Rectal smooth muscle tissue (tissue), 1 donor: ENCODE measurements at regions not wholly inside any gene's neighbourhood (a gene's known extent, or its start where the extent isn't known, plus 50 kb on each side); places are given as distances from the start of the nearest gene placed in this dataset.
"Not testable (repeated sequence)": the region's sequence is repeated elsewhere in the genome, so short reads cannot be mapped to it uniquely, and the experiment has no call there.

Source experiments
- H3K27ac ChIP-seq: one replicate; pipeline ENCODE4 v1.7.0; 2013; ENCODE audit warnings: low read depth, low read length, inconsistent platforms
- H3K27me3 ChIP-seq: one replicate; pipeline ENCODE4 v1.7.0; 2013; ENCODE audit warnings: low read length; ENCODE audit not compliant: control insufficient read depth, insufficient read depth
- H3K36me3 ChIP-seq: one replicate; pipeline ENCODE4 v1.7.0; 2013; ENCODE audit warnings: low read length; ENCODE audit not compliant: control insufficient read depth, insufficient read depth
- H3K4me1 ChIP-seq: one replicate; pipeline ENCODE4 v1.7.0; 2013; ENCODE audit warnings: low read length; ENCODE audit not compliant: control insufficient read depth, insufficient read depth
- H3K4me3 ChIP-seq: one replicate; pipeline ENCODE4 v1.7.0; 2013; ENCODE audit warnings: low read length
- H3K9ac ChIP-seq: one replicate; pipeline ENCODE4 v1.7.0; 2013; ENCODE audit warnings: low read length

DNA sequence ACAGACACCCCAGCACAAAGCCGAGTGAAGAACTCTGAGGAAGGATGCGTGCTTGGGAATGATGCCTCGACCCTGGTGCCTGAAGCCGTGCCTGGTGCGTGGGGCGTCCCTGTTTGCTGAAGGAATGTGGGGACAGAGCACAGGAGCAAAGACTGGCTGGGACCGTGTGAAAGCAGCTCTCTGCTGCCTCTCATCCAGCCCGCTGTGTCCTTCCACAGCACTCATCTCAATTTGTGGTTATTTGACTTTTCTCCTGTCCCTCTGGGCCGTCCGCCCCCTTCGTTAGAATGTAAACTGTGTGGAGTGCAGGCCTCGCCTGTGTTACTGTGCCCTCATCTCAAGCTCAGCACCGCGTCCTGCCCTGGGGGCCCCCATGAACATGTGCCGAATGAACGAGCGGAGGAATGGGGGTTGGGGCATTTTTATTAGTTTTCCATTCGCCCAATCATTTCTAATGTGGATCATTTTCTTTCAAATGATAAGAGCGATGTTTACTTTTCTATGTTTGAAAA, 155.5 kb downstream of the NPIPB11 start:
- H3K27ac ChIP-seq, H3K4me1 ChIP-seq, H3K9ac ChIP-seq, H3K36me3 ChIP-seq, H3K27me3 ChIP-seq, H3K4me3 ChIP-seq: not testable (repeated sequence)

DNA sequence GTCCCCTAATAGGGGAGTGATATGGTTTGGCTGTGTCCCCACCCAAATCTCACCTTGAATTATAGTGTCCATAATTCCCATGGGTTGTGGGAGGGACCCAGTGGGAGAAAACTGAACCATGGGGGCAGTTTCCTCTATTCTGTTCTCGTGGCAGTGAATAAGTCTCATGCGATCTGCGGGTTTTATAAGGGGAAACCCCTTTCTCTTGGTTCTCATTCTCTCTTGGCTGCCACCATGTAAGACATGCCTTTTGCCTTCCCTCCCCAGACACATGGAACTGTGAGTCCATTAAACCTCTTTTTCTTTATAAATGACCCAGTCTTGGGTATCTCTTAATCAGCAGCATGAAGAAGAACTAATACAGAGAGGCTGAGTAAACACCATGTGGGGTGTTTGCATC, 156.0 kb downstream of the NPIPB11 start:
- not testable (repeated sequence) for H3K27ac ChIP-seq, H3K4me1 ChIP-seq

DNA sequence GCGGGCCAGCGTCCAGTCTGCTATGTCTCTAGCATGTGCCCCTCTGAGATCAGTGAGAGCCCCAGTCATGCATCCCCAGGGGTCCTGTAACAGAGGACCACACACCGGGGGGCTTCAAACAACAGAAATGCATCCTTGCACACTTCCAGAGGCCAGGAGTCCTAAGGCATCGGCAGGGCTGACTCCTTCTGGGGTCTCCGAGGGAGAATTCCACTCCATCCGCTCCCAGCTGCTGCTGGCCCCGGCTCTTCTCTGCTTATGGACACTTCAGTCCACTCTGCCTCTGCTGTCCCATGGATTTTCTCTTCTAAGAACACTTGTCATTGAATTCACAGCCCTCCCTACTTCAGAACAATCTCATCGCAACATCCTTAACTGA, 157.6 kb downstream of the NPIPB11 start:
- not testable (repeated sequence) for H3K36me3 ChIP-seq, H3K27me3 ChIP-seq, H3K4me3 ChIP-seq, H3K9ac ChIP-seq, H3K4me1 ChIP-seq, H3K27ac ChIP-seq

More for the DNA sequence above, 156.0 kb downstream of the NPIPB11 start:
- H3K36me3 ChIP-seq, H3K9ac ChIP-seq, H3K27me3 ChIP-seq, H3K4me3 ChIP-seq: not testable (repeated sequence)

DNA sequence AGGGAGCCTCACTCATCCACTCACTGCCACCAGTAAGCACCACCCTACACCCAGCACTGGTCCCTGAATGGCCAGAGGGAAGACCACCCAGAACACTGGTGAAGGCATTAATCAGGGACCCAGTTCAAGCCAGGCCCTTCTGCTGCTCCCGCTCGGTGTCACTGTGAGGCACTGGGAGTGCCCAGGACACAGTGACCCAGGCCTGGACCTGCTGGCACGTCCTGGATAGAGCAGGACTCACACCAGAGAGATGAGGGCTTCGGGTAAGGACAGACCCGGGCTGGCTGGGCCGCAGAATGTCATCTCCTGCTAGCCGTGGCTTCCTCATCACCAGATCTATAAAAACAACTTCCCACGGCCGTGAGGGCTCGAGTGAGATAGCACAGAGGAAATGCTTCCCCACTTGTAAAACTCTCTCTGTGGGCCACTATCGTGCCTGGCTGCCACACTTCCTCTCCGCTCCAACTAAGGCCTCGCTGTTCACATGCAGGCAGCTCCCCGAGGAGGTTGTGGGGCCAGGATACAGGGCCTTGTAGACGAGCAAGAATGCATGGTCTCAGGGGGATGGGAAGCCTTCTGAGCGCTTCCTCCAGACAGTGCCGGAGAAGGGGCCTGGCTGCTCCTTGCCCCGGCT, 158.1 kb downstream of the NPIPB11 start:
- H3K36me3 ChIP-seq, H3K4me1 ChIP-seq, H3K4me3 ChIP-seq, H3K9ac ChIP-seq, H3K27ac ChIP-seq, H3K27me3 ChIP-seq: not testable (repeated sequence)

DNA sequence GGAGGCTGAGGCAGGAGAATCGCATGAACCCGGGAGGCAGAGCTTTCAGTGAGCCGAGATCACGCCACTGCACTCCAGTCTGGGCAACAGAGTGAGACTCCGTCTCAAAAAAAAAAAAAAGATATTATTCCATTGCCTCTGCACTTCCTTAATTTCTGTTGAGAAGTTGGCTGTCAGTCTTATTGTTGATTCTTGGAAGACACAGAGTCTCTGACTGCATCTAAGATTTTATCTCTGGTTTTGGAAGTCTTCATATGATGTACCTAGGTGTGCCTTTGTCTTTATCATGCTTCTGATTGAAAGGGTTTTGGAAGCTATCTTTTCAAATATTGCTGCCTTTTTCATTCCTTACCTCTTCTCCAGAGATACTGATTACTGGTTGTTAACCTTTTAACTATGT, 160.4 kb downstream of the NPIPB11 start:
- not testable (repeated sequence) for H3K4me1 ChIP-seq, H3K4me3 ChIP-seq, H3K36me3 ChIP-seq, H3K27ac ChIP-seq, H3K9ac ChIP-seq, H3K27me3 ChIP-seq

DNA sequence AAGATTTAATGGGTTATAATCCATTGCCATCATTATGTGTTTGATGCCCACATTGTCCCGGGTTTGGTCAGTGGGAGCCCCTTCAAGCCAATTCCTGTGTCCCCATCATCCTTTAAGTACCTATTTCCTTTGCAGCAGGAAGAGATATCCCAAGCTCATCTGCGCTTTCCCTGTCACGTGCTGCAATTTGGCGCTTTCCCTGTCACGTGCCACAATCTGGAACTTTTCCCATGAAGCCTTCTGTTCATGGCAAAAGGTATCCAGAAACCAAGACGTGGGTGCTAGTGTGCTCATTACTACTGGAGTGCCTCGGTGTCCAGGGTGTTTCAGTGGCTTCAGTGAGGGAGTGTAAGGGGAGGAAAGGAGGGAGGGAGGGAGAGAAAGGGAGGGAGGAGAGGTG, 168.5 kb downstream of the NPIPB11 start:
- Histone ChIP-seq H3K4me3 (no peak overlapping the region), H3K27ac (no peak overlapping the region), H3K9ac (no peak overlapping the region), H3K27me3 (no peaks in the 10 kb centered on the region), H3K4me1 (no peaks in the 10 kb centered on the region), H3K36me3 (no peaks in the 10 kb centered on the region)

DNA sequence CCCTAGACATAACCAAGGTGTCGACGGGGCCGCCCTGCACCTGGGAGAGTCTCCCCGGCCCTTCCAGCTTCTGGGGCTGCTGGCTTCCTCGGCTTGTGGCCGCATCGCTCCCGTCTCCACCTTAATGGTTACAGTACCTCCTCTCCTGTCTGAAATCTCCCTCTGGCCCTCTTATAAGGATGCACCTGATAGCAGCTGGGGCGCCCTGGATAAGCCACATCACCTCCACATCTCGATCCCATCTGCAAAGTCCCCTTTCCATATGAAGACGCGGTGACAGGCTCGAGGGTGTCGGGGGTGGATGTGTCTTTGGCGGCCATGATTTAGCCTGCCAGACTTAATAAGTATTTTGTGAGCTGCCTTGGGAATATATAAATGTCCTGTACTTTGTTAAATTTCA, 169.0 kb downstream of the NPIPB11 start:
- H3K4me1 ChIP-seq, H3K9ac ChIP-seq, H3K27me3 ChIP-seq, H3K4me3 ChIP-seq, H3K27ac ChIP-seq, H3K36me3 ChIP-seq: not testable (repeated sequence)

DNA sequence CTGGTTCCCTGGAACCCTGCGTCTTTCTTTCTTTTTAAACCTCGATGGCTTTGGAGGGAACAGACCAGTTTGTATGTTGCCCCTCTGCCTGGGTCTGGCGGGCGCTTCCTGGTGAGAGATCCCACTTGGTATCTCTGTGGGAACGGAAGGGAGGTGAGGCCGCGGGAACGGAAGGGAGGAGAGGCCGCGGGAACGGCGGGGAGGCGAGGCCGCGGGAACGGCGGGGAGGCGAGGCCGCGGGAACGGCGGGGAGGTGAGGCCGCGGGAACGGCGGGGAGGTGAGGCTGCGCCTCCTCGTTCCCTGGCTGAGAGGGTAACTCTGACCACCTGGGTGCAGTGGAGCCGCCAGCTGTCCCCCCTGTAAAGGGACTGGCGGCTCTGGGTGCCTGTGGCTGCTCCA, 169.5 kb downstream of the NPIPB11 start:
- not testable (repeated sequence) for H3K4me1 ChIP-seq, H3K27me3 ChIP-seq, H3K27ac ChIP-seq, H3K36me3 ChIP-seq, H3K9ac ChIP-seq, H3K4me3 ChIP-seq

DNA sequence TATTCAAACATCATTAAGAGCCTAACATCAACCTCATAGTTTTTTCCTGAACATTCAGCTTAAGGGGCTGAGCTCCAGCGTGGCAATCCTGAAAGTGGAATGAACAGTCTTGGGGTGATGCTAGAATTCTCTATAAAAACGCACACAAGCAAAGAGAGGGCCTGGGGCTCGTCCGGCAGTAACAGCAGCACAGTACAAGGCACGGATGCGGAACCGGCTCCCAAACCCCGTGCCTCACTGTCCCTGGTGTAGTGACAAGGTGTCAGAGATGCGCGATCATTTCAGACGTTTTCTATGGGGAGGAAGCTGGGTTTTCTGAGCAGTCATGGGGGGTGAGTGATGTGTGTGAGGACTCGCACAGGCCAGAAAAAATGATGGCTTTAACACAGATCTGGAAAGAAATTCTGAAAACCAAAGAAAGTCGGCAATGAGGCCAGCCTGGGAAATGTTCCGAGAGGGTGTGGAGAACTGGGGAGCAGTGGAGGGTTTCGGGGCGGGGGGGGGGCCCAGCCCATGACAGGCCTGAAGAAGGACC, 170.6 kb downstream of the NPIPB11 start:
- not testable (repeated sequence) for H3K9ac ChIP-seq, H3K4me1 ChIP-seq, H3K27me3 ChIP-seq, H3K27ac ChIP-seq, H3K4me3 ChIP-seq, H3K36me3 ChIP-seq

DNA sequence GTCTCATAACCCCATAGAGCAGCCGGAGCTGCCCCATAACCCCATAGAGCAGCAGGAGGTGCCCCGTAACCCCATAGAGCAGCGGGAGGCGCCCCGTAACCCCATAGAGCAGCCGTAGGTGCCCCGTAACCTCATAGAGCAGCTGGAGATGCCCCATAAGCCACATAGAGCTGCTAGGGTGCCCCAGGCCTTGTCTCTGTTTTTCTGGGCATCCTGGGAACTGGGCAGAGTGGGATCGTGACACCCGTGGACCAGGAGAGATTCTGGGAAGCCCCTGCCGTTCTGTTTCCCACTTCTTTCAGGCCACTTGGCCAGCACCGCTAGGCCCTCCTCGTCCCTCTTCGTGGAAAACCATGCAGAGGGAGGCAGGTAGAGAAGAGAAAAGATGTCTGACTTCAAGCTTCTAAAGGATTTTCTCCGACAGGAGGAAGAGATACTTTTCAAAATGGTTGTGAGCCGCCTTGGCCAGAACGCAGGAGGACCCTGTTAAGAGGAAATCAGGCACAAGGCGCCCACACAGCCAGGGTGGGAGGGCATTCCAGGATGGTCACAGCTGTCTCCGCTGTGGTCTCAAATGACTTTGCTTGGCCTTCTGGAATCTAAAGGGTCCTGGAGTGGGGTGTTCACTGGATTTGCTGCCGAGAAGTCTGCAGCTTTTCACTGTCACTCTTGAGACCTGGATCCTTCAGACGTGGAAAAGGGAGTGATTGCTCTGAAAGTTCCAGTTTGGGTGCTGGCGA, 171.8 kb downstream of the NPIPB11 start:
- not testable (repeated sequence) for H3K36me3 ChIP-seq, H3K27ac ChIP-seq, H3K4me3 ChIP-seq, H3K27me3 ChIP-seq, H3K4me1 ChIP-seq, H3K9ac ChIP-seq

DNA sequence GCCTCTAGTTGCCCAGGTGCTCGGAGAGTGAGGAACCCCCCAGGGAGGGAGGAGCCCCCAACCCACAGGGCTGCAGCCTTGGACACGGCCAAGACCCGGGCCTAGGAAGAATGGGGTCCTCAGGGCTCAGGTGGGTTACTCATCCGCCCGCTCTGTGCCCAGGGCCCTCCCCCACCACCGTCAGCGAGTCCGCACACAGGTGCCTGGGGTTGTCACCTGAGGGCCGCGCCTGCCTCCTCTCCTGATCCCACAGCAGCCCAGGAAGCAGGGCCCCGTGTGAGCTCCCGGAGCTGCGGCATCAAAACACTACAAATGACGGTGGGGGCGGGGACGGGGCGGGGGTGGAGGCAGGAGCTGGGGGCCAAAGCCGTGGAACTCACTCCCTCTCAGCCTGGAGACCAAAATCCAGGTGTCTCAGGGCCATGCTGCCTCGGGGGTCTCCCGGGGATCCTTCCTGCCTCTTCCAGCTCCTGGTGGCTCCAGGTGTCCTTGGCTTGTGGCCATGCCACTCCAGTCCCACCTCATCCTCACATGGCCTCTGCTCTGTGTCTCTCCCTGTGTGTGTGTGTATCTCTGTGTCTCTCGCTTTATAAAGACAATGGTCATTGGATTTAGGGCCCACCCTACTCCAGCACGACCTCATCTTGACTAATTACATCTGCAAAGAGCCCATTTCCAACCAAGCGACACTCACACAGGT, 172.7 kb downstream of the NPIPB11 start:
- not testable (repeated sequence) for H3K9ac ChIP-seq, H3K4me1 ChIP-seq, H3K27me3 ChIP-seq, H3K4me3 ChIP-seq, H3K36me3 ChIP-seq, H3K27ac ChIP-seq

DNA sequence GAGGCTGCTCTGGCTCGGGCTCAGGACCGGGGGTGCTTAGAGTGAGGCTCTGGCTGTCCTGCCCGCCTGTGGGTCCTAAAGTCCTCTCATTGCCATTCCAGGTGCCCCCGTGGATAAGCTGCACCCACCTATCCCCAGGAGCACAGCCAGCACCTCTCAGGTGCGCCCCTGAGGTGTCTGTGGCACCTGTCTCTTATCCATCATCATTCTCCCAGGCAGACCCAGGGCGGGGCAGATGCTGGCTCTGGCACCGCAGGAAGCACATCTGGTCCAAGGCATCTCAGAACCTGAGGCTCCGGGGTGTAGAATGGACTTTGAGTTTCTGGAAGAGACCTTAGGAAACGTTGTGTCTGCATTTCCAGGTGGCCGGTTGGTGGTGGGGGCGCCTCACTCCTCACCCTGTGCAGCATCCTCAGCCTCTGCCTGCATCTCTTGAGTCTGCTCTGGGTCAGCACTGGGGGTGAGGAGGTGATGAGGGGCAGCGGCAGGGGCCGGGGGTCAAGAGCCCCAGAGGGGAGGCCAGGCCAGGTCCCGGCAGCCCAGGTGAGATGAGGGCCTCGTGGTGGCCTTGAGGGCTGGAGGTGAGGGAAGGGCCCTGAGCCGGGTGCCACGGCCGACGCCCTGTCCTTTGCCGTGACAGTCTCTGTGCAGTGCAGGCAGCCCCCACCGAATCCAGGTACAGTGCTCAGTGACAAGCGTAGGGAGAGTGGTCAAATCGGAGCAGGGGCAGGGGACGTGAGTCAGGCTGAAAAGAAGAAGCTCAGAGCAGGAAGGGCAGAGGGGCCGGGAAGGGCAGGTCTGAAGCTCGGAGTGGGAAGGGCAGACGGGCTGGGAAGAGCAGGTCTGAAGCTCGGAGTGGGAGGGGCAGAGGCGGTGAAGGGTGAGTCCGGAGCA, 173.5 kb downstream of the NPIPB11 start:
- Histone ChIP-seq H3K27ac (no peak overlapping the region), H3K9ac (no peak overlapping the region), H3K36me3 (no peaks in the 10 kb centered on the region), H3K27me3 (no peaks in the 10 kb centered on the region), H3K4me3 (no peak overlapping the region), H3K4me1 (no peaks in the 10 kb centered on the region)
